HG03571 (cell line): ENCODE measurements at regions not wholly inside any gene's neighbourhood (a gene's known extent, or its start where the extent isn't known, plus 50 kb on each side); places are given as distances from the start of the nearest gene placed in this dataset.
"Not testable (repeated sequence)": the region's sequence is repeated elsewhere in the genome, so short reads cannot be mapped to it uniquely, and the experiment has no call there.

Source experiments
- ATAC-seq: cut with Tn5 transposase; IDR thresholded peaks from one replicate; pipeline ENCODE4 v1.9.1; 2021; ENCODE audit not compliant: unreplicated experiment

- ATAC-seq = no peak
Measured at GRCh38 chr12:61923152-61923551, 337.1 kb upstream of the USP15 start.

GRCh38 chr12:61934564-61934963, 325.6 kb upstream of the USP15 start:
- ATAC-seq = no peak

- no peak for ATAC-seq
Measured at GRCh38 chr12:61939977-61940376, 320.2 kb upstream of the USP15 start.

GRCh38 chr12:61956545-61956944, 303.7 kb upstream of the USP15 start:
- no peak for ATAC-seq

- no peak for ATAC-seq
Measured at GRCh38 chr12:61974461-61974860, 285.7 kb upstream of the USP15 start.

- ATAC-seq = no peak
Measured at GRCh38 chr12:61985830-61986229, 274.4 kb upstream of the USP15 start.

GRCh38 chr12:61987173-61987572, 273.0 kb upstream of the USP15 start:
- ATAC-seq = no peak

- no peak for ATAC-seq
Measured at GRCh38 chr12:61991661-61992060, 268.5 kb upstream of the USP15 start.

- no peak for ATAC-seq
Measured at GRCh38 chr12:61993734-61994345, 266.4 kb upstream of the USP15 start.

GRCh38 chr12:61996717-61997116, 263.5 kb upstream of the USP15 start:
- no peak for ATAC-seq

- no peak for ATAC-seq
Measured at GRCh38 chr12:61998791-61999190, 261.4 kb upstream of the USP15 start.

- no peak for ATAC-seq
Measured at GRCh38 chr12:61999311-61999710, 260.9 kb upstream of the USP15 start.

GRCh38 chr12:62001424-62001823, 258.8 kb upstream of the USP15 start:
- no peak for ATAC-seq

GRCh38 chr12:62003226-62003625, 257.0 kb upstream of the USP15 start:
- ATAC-seq = no peak

GRCh38 chr12:62003701-62004100, 256.5 kb upstream of the USP15 start:
- ATAC-seq = no peak

GRCh38 chr12:62005615-62006014, 254.6 kb upstream of the USP15 start:
- ATAC-seq = no peak

- peak; percentile 52 for ATAC-seq
Measured at GRCh38 chr12:62006076-62006732, 254.0 kb upstream of the USP15 start.

GRCh38 chr12:62008703-62009102, 251.5 kb upstream of the USP15 start:
- ATAC-seq = no peak

- no peak for ATAC-seq
Measured at GRCh38 chr12:62009445-62009844, 250.8 kb upstream of the USP15 start.

- not testable (repeated sequence) for ATAC-seq
Measured at GRCh38 chr12:62010331-62010906, 249.8 kb upstream of the USP15 start.

GRCh38 chr12:62010973-62011372, 249.2 kb upstream of the USP15 start:
- ATAC-seq = not testable (repeated sequence)

- no peak for ATAC-seq
Measured at GRCh38 chr12:62014330-62014729, 245.9 kb upstream of the USP15 start.

- ATAC-seq = no peak
Measured at GRCh38 chr12:62016021-62016420, 244.2 kb upstream of the USP15 start.
